HG03342 (cell line): ENCODE measurements at regions not wholly inside any gene's neighbourhood (a gene's known extent, or its start where the extent isn't known, plus 50 kb on each side); places are given as distances from the start of the nearest gene placed in this dataset.

ENCODE experiments used
- ATAC-seq: cut with Tn5 transposase; IDR thresholded peaks from one replicate; pipeline ENCODE4 v1.9.1; 2021; ENCODE audit warnings: mild to moderate bottlenecking, moderate library complexity; ENCODE audit not compliant: unreplicated experiment

- ATAC-seq: no peak
Observed at GRCh38 chr1:37237948-37238347, 203.6 kb upstream of the GRIK3 start.

- no peak for ATAC-seq
Observed at GRCh38 chr1:37238364-37239224, 204.3 kb upstream of the GRIK3 start.

DNA sequence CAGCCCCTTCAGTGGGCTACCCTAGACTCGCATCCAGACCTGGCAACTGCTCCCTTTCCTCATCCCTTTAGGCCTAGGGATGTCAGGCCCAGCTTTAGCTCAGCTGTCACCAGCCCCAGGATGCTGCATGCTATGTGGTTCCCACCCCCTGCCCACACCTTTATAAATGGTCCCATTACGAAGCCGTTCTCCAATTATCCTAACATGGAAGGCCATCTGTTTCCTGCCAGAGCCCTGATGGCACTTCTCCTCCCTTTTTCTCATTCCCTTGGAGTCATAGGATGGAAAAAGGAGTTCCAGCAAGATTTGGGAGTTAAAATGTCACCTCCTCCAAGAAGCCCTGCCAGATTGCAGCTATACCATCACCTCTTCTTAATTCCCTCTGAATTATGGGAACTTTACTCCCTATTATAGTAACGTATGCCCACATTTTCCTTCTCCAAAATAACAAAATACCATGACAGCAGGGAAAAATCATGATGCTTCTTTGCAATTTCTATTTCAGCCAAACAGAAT lies 205.0 kb upstream of the GRIK3 start:
- no peak for ATAC-seq

DNA sequence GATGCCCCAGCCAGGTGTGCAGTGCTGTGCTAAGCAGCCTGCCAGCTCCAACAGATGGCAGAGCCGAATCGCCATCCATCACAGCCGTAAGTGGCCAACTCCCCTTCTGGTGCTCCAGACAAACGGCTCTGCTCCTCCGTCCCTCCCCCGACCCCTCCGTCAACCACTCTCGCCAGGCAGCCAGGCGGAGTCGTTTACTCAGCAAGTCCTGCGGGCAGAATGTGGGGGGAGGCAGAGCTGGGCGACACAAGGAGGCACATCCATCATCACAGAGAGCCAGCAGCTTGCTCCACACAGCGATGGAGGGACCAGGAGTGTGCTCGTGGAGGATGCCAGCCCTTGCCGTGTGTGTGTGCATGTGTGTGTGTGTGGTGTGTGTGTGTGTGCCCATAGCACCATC lies 206.6 kb upstream of the GRIK3 start:
- no peak for ATAC-seq

DNA sequence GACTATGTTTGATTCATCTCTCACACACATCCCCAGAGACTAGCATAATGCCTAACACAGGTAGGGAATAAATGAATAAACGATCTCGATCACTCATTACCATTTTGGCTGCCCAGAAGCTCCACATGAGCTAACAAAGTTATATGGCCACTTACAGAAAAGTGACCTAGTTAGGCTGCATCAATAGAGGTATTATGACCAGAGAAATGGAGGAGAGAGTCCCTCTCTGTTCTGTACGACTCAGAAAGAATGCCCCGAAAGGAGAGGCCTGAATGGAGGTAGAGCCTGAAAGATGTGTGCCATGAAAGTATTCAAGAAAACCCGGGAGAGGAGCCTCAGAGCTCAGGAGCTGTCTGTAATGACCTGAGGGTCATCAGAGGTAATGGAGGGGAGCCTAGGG lies 208.2 kb upstream of the GRIK3 start:
- no peak for ATAC-seq

DNA sequence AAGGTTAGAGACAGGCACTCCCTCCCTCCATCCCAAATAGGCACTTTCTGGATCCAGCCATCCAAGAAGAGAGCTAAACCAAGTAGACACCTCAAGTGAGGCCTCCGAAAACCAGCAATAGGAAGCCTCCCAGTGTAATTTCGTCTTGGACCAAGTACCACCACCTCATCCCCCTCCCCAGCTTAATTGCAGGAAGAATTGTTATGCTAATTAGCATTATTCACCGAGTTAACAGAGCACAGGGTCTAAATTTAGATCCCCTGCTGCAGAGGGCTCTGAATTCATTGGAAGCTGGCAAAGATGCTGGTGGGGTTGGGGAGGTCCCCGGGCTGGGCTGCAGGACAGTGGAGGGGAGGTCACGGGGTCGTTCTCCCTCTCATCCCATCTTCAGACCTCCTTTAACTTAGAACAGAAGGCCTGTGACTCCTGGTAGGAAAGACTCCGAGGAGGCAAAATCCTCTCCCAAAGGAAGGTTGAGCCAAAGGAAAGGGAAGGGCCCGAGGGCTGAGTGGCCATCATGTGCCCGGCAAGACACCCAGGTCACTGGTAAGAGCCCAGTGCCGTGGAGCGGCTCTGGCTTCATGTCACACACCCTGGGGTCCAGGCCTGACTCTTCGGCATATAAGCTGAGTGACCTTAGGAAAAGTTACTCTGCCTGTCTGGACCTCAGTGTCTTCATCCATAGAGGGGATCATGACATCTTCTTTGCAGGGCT lies 209.2 kb upstream of the GRIK3 start:
- ATAC-seq: no peak

GRCh38 chr1:37244083-37244480 lies 209.8 kb upstream of the GRIK3 start:
- ATAC-seq: no peak

GRCh38 chr1:37244815-37245214 lies 210.5 kb upstream of the GRIK3 start:
- ATAC-seq: no peak

DNA sequence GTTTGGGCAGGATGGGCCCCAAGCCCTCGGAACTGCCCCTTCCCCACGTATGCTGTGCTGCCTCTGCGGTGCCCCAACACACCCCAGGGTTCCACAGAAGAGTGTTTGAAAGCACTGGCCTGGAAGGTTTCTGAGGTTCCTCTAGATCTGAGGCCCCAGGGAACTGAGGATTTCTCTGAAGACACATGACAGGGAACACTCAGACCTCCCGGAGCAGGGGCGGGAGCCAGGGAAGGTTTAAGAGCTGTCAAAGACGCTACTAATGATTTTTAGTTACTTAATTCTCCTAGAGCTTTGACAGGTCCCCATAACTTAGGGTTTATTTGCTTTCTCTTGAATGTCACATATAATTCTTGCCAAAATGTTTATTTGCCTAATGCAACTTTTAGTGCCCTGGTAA lies 212.3 kb upstream of the GRIK3 start:
- ATAC-seq: no peak

GRCh38 chr1:37250371-37250770 lies 216.1 kb upstream of the GRIK3 start:
- no peak for ATAC-seq

DNA sequence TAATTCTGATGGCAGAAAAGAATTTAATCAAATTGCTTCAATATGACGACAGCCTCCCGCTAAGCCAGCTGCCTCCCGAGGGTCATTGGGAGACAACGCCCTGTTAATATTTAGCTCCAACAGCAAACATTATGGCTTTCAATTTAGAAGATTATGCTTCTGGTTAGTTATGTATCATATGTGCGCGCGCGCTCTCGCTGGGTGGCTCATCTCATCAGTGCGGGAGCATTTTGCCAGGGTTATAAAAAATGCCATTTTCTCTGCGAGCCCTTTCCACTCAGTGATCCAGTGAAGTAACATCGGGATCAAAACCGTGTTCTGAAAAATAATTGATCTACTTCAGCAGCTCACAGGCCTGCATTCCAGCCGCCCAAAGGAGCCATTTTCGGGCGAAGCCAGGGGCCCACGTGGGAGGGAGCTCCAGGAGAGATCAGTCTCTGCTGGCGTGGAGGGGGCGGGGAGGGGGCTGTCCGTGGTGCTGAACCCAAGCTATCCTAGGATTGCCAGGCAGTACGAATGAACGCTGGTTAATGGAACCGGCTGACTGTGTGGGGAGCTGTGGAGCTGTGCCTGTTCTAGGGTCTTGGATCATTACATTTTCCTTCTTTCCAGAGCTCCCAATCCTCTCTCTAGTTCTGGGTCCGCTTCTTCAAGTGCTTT lies 219.1 kb upstream of the ZC3H12A start:
- ATAC-seq: no peak

GRCh38 chr1:37255868-37256267 lies 218.5 kb upstream of the ZC3H12A start:
- ATAC-seq: no peak

DNA sequence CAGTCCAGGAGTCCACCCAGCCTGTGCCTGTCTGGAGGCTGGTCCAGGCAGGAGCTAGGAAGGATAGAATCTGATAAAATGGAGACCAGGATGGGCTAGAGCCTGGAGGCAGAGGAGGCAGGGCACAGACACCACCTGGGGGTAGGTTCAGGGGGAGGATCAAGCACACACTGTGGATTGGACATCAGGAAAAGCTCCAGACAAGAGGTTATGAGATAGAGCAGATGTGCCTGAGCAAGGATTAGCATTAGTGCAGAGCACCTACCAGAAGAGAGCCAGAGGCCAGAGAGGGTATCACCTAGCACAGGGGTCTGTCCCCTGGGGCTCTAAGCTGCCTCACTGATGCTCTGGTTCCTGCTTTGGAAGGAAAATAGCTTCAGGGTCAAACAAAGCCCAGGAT lies 216.7 kb upstream of the ZC3H12A start:
- no peak for ATAC-seq

DNA sequence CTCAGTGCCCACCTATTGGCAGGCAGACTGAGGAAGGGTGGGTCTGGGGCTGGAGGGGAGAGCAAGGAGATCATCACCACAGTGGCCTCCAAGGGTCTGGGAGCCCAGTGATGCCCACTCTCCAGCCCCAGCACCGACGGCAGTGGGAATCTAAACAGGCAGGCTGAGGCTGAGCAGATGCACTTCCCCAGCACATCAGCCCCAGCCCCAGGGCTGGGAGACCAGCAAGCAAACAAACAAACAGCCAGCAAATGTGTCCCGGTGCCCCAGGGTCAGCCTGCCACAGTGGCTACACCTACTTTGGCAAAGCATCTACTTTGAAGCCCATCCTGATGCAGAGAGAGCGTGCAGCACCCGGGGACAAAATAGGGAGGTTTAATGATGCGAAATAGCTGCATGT lies 216.3 kb upstream of the ZC3H12A start:
- ATAC-seq: no peak

GRCh38 chr1:37259019-37259418 lies 215.4 kb upstream of the ZC3H12A start:
- no peak for ATAC-seq

DNA sequence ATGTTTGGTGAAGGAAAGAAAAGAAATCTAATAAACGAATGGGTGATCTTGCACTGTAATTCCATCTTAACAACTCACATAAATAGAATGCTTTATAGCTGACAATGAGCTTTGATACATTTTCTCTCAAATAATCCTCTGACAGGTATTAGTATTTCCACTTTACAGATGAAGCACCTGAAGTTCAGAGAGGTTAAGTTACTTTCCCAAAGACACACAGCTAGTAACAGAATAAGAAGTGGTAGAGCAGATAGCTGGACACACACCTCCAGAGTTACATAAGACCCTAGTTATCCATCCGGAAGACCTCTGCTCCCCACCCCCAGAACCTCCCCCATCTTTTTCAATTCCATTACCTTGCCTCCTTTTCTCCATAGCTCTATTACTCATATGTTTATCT lies 213.3 kb upstream of the ZC3H12A start:
- no peak for ATAC-seq

- no peak for ATAC-seq
Observed at GRCh38 chr1:37262439-37263170, 211.8 kb upstream of the ZC3H12A start.

DNA sequence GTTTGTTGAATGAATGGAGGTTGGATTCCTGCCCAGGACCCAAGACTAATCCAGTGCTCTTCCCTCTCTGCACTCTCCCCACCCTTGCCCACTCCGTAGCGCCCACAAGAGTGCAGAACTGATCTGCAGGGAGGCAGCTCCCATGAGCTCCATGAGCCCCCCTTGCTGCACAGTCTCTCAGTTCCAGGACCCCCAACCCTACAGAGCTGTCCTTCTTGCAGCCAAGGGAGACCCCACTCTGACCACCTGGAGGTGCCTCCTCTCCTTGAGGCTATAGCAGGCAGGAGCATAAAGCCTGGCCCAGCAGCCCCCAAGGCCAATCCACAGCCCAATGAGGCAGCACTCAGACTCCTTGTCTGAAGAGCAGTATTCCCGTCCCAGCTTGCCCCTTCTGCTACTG lies 209.2 kb upstream of the ZC3H12A start:
- ATAC-seq: no peak

GRCh38 chr1:37265786-37266667 lies 208.4 kb upstream of the ZC3H12A start:
- ATAC-seq: no peak
